ENCODE measurements at regions not wholly inside any gene's neighbourhood (a gene's known extent, or its start where the extent isn't known, plus 50 kb on each side); places are given as distances from the start of the nearest gene placed in this dataset.
"Not testable (repeated sequence)": the region's sequence is repeated elsewhere in the genome, so short reads cannot be mapped to it uniquely, and the experiment has no call there.

DNA sequence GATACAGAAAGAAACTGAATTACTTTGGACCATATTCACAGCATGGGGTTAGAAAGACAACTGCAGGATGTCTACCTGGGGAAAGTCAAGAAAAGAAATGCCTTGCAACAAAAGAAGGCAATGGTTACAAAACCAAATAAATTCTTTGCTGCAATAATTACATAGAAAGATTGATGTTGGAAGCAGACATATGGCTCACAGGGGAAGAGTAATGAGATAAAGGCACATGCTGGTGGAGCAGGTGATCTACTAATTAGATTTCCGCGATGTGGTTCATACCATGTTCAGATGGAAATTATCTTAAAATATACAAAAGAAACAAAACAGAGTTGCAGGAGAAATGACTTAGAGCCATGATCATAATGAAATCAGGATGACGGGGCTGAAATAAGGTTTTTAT is 718.8 kb upstream of the PKDCC start:
- DNase-seq = no peak

DNA sequence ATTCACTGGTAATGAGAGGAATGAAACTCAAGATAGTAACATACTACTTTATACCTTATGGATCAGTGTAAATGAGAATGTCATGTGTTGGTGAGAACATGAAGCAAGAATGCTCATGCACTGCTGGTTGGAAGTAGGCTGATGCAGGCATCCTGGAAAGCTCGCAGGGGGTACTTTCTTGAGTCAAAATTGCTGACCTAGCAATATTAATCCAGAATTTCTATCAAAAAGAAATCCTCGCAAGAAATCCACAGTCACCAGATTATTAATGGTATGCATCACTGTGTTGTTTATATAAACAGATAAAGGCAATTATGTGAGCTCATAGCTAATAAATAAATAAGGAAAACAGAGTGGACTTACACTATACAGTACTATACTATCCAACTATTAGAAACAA is 713.7 kb upstream of the PKDCC start:
- no peak for DNase-seq

DNA sequence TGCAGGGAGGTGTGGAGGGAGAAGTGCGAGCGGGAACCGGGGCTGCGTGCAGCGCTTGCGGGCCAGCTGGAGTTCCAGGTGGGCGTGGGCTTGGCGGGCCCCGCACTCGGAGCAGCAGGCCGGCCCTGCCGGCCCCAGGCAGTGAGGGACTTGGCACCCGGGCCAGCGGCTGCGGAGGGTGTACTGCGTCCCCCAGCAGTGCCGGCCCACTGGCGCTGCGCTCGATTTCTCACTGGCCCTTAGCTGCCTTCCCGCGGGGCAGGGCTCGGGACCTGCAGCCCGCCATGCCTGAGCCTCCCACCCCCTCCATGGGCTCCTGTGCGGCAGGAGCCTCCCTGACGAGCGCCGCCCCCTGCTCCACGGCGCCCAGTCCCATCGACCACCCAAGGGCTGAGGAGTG is 712.2 kb upstream of the PKDCC start:
- not testable (repeated sequence) for DNase-seq

DNA sequence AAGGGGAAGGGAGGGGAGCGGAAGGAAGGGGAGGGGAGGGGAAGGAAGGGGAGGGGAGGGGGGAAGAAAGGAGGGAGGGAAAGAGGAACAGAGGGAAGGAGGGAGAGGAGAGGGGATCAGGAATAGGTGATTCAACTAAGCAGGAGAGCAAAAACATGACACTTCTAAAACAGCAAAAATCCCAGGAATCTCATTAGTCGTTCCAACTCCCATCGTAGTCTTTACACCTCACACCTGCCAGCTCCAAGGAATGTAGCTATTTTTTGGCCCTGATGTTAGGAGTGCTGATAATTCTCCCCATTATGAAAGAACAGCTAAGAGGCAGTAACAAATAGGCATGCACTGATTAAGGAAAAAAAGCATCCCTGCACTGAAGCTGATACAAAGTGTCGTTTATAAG is 709.9 kb upstream of the PKDCC start:
- DNase-seq = no peak

DNA sequence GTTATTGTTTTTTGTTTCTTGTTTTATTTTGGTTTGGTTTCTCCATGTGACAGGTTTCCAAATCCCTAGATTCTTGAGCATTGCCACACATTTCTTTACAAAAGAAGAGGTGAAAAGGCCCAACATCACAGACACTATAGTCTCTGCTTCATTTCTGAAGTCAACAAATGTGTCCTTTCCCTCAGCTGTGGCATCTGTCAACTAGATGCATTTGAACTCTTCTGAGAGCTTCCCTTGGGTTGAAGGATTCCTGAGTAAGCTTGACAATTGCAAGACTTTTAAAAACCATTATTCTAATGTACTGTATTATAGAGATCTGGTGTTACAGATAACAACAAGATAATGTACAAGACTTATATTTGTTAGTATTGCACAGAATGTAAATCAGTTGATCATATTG is 703.3 kb upstream of the PKDCC start:
- no peak for DNase-seq

DNA sequence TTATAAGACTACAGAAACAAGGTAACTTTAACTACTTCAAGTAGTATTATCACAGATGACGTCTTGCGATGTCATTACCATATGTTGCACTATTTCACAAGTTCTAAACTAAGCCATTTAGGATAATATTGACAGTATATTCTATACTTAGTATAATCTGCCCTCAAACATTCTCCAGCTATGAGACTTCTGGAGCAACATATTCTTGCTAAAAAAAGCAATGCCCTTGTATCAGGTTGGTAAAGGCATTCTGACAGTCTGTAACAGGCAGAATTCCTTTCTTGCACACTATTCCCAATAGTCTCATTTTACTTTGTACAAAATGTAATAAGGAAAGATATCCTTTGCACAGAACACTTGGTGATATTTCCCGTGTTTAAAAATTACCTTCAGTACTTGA is 694.8 kb upstream of the PKDCC start:
- no peak for DNase-seq

DNA sequence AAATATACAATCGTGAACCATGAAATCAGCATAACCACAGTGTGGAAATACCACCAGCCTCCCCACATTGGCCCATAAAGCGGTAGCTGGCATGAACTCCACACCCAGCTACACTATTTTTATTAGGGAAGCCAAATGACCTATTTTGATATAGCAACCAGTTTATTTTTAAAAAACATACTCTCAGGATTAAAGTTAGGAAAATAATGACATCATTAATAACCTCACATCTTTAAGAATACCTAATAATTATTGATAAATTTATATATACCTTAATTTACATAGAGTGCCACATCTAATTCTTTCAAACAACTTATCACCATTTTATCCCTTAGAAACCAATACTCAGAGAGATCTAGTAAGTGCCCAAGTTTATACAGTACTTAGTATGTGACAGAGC is 692.0 kb upstream of the PKDCC start:
- DNase-seq = no peak

DNA sequence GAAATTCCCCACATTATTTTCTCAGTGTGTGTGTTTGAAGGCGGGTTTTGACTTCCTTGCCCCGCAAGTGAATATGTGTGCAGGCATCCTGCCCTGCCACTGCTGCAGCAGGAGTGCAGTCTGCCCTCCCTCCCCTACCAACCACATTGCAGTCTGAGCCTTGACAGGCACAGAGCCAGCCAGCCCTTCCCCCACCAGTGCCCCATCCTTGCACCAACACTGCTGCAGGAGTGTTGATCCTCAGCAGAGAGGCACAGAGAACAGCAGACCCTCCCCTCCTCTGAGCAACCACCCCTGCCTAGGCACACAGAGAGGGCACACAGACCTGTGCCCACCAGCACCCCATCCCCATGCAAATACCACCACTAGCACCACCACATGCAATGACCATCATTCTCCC is 683.0 kb upstream of the PKDCC start:
- DNase-seq = no peak

DNA sequence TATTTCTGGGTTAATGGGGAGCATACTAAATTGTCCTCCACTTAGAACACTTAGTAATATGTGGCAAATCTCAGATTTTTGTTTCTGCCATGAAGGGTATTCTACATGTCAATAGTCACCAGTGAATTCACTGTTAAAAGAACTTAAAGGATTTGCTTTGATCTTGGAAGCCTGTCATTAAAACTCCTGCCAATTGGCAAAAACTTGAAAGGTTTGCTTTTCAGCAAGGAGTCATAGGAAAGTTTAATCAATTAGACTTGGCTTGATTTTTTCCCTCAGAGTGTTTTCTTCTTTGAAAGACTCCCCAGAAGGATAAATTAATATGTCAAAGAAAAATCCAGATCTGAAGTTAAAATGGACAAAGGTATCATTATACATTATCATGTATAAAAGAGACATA is 671.9 kb upstream of the PKDCC start:
- no peak for DNase-seq

DNA sequence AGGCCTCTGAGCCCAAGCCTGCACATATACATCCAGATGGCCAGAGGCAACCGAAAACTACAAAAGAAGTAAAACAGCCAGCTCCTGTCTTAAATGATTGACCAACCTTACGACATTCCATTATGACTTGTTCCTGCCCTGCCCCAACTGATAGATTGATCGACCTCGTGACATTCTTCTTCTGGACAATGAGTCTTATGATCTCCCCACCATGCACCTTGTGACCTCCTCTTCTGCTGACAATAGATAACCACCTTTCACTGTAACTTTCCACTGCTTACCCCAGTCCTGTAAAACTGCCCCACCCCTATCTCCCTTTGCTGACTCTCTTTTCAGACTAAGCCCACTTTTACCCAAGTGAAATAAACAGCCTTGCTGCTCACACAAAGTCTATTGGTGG is 670.0 kb upstream of the PKDCC start:
- no peak for DNase-seq

DNA sequence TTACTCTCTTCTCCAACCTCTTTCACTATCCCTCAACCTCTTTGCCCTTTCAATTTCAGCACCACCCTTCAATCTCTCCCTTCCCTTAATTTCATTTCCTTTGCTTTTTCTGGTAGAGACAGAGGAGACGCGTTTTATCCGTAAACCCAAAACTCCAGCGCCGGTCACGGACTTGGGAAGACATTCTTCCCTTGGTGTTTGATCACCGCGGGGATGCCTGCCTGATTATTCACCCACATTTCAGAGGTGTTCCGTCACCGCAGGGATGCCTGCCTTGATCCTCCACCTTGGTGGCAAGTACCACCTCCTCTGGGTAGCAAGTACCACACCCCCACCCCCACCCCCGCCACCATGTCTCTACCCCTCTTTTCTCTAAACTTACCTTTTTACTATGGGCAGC is 669.4 kb upstream of the PKDCC start:
- no peak for DNase-seq

DNA sequence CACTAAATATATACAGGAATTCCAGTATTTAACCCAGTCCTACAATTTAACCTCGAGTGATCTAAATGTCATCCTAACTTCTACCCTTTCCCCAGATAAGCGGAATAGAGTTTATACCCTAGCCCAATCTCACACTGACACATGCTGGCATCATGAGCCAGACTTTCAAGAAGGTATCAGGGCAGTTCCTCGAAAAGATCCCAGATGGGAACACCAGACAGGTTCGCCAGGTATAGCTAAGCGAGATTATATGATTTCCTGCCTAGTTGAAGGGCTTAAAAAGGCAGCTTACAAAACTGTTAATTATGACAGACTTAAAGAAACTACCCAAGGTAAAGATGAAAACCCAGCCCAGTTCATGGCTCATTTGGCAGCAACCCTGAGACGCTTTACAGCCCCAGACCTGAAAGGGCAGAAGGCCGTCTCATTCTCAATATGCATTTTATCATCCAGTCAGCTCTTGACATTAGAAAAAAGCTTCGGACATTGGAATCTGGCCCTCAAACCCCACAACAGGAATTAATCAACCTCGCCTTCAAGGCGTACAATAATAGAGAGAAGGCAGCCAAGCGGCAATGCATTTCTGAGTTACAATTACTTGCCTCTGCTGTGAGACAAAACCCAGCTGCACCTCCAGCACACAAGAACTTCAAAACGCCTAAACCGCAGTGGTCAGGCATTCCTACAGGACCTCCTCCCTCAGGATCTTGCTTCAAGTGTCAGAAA is 668.2 kb upstream of the PKDCC start:
- no peak for DNase-seq

DNA sequence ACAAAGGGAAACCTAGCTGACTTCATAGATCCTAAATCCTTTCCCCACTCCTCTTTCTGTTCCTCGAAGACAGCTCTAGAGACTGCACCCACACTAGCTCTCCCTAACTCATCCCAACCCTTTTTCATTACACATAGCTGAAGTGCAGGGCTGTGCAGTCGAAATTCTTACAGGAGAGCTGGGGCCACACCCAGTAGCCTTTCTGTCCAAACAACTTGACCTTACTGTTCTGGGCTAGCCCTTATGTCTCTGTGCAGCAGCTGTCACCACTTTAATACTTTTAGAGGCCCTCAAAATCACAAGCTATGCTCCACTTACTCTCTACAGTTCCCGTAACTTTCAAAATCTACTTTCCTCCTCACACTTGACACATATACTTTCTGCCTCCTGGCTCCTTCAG is 666.1 kb upstream of the PKDCC start:
- no peak for DNase-seq

DNA sequence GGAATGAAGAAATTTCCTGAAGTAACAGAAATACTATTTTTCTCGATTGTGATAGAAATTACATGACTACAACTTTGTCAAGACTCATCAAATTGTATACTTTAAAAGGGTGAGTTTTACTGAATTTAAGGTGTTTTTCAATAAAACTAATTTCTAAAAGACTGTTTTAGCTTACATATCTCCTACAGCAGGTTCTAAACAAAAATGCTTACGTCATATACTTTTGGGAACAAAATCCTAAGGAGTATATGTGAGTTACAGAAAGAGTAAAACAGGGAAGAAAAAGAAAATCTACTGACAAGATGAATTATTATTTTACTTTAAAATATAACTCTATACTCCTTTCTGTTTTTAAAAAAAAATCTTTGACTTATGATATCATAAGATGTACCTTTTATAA is 660.3 kb upstream of the PKDCC start:
- no peak for DNase-seq

DNA sequence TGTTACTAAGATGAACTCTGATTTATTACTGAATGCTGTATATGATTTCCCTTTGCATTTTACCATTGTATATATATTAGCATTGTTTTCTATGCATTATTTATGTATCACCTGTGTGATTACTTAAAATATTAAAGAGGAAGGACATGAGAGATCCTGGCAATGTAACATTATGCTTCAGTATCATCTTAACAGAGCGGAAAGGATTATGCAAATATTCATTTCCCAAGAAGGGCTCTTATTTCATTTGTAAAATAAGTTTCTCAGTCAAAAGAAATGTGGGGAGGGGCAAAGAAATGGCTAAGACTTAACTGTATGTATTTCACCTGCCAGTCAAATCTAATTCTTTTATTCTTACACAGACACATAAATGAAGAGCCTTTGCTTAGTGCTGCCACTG is 654.2 kb upstream of the PKDCC start:
- DNase-seq = no peak

DNA sequence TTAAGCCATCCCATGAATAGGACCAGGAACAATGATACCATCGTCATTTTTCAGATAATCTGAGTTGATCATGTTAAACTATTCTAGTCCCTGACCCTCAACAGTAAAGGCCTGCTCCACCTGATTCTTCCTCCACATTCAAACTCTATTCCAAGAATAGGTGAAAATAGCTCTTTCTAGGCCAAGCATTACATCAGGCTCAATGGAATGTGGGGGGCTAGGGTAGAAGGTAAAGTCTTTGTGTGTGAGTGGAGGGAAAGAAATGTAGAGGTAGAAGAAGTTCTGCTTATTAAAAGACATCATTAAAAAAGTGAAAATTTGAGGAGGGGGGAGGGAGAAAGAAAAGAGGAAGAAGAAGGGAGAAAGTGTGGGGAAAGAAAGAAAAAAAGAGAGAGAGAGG is 653.3 kb upstream of the PKDCC start:
- DNase-seq = no peak

DNA sequence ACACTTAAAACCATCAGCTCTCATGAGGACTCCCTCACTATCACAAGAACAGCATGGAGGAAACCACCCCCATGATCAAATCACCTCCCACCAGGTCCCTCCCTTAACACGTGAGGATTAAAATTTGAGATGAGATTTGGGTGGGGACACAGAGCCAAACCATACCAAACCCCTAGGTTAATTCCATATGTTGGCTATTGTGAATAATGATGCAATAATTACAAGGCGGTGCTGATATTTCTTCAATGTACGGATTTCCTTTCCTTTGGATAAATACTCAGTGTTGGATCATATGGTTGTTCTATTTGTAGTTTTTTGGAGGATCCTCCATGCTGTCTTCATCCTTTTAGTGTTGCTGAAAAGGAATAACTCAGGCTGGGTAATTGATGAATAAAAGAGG is 652.1 kb upstream of the PKDCC start:
- no peak for DNase-seq

DNA sequence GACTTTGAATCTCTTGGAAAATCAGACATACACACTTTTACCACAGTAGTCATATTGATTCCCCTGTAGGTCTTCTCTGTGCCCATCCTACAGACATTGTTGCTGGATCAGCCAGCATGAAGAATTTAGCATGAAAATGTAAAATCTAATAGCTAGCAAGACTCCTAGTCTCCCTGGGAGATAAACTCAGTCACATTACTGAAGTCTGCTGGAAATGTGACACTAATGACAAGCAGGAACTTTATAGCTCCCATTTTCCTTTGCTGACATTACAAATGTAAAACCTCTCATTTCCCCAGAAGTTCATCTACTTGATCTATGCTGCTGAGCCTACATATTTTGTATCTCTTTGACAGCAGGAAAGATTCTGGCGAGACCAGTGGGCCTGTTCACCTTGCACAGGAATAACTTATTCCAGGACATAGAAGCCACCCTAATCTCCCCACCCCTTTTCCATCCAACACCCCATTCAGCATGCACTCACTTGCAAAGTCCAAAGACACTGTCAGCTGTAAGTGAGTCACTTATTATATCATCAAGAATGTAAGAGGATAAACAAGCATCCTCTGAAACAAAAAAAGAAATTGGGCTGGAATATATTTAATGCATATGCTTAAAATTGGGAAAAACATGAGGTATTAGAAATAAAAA is 648.3 kb upstream of the PKDCC start:
- no peak for DNase-seq

DNA sequence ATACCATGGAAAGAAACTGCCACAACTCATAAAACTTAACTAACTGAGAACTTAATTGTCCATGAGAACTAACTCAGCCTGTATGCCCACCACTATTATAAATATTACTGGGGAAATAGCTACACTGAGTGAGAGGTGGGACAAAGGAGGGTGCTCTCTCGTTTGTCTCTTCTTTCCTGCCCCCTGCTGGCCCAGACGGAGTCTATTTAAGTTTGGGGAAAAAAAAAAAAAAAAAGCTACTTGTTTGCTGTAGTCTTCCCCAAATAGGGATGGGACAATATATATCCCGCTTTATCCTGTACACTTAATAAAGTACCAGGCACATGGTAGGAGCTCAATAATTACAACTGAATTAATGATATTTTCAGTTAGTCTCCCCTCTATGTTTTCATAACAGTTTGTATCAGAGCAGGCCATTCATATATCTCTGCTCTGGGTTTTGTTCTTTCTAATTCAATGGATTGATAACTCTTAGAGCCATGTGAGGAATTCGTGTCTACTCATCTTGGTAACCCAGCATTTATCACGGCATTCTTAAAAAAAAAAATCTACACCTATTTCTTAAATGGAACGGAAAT is 647.6 kb upstream of the PKDCC start:
- no peak for DNase-seq

DNA sequence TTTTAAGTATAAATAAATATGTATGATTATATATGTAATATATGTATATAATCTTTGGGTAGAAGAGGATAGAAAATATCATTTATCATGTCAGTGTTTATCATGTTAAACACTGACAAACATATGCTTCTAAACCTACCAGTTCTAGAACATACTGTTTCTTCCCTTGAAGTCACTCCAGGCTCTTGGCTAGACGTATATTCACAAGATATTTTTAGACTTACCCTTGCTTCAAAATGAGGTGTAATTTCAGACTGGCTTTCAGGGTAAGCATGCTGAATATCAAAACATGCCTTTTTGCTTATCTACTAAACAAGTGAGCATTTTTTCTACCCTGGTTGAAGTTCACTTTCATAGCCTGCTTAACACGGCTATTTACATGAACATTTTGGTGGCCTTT is 642.4 kb upstream of the PKDCC start:
- no peak for DNase-seq

DNA sequence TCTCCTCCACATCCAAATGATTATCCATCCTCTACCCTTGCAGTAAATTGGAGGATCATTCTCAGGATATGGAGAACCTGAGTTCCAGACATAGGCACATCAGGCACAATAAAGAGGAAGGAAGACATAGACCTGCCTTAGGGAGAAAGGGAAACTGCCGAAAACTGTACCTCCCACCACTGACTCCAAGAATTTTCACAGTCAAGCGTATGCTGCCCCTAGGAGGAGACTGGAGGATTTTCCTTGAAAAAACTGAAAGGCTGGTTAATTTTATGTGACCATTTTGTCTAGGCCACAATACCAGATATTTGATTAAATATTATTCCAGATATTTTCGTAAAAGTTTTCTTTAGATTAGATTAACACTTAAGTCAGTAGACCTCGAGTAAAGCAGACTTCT is 638.5 kb upstream of the PKDCC start:
- no peak for DNase-seq

DNA sequence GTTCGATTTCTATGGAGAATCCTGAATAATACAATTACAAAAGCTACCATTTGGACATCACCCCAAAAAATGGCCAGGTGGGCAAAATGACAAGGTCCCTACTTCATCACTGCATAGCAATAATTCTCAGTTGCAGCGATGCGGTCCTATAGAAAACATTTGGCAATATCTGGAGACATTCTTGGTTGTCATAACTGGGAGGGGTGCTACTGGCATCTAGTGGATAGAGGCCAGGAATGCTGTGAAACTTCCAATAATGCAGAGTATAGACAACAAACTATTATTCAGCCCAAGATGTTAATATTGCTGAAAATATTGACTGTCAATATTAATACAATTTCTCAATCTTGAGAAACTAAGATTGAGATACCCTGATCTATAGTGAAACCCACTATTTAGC is 637.8 kb upstream of the PKDCC start:
- peak; percentile 1 for DNase-seq

DNA sequence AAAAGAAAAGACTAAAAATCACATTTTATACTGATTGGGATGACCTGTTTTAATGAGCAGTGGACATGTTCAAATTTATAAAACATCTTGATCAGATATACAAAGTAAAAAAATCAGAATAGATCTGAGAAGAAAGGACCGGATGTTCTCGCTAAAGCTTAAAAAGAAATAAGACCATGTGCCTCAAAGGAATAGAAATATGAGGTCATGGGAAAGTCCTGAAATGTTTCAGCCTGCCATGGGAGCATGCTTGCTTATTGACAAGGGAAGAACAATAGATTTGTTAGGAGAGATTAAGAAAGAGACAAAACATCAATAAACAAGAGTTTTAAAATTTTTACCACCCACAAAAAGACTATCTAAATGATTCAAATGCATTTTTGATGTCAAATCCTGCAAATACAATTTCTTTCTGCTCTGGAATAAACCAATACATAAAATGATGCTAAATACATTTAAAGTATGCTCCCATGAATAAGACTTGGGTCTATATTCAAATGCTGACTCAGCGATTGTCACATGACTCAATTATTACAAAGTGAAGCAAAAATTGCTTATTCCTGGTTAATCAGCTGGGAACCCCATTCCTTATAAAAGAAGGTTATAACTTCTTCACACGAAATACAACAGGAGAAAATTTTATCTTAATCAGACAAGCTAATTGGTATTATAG is 633.9 kb upstream of the PKDCC start:
- no peak for DNase-seq
